GM21786 (cell line): ENCODE measurements at regions not wholly inside any gene's neighbourhood (a gene's known extent, or its start where the extent isn't known, plus 50 kb on each side); places are given as distances from the start of the nearest gene placed in this dataset.

Experiments used
- ATAC-seq: cut with Tn5 transposase; IDR thresholded peaks from one replicate; pipeline ENCODE4 v1.9.1; 2021; ENCODE audit not compliant: unreplicated experiment

GRCh38 chr1:59018860-59019259 is 235.0 kb upstream of the JUN start:
- ATAC-seq, result no peak

- ATAC-seq, result peak; percentile 94
Observed at GRCh38 chr1:59020151-59020997, 236.5 kb upstream of the JUN start.

- ATAC-seq, result no peak
Observed at GRCh38 chr1:59022199-59022598, 238.4 kb upstream of the JUN start.

- no peak for ATAC-seq
Observed at GRCh38 chr1:59022799-59023198, 239.0 kb upstream of the JUN start.

- ATAC-seq, result no peak
Observed at GRCh38 chr1:59025201-59025600, 241.4 kb upstream of the JUN start.

GRCh38 chr1:59025898-59026426 is 242.1 kb upstream of the JUN start:
- peak; percentile 87 for ATAC-seq

GRCh38 chr1:59026472-59026948 is 242.7 kb upstream of the JUN start:
- peak; percentile 25 for ATAC-seq

- no peak for ATAC-seq
Observed at GRCh38 chr1:59027177-59027576, 243.3 kb upstream of the JUN start.

GRCh38 chr1:59028048-59028447 is 244.2 kb upstream of the JUN start:
- ATAC-seq, result no peak

GRCh38 chr1:59029411-59030167 is 245.7 kb upstream of the JUN start:
- no peak for ATAC-seq

- no peak for ATAC-seq
Observed at GRCh38 chr1:59032228-59032627, 248.4 kb upstream of the JUN start.

GRCh38 chr1:59033761-59034160 is 249.9 kb upstream of the JUN start:
- no peak for ATAC-seq

GRCh38 chr1:59034925-59035324 is 251.1 kb upstream of the JUN start:
- no peak for ATAC-seq

- ATAC-seq, result no peak
Observed at GRCh38 chr1:59039551-59039950, 255.7 kb upstream of the JUN start.

GRCh38 chr1:59040486-59040885 is 256.4 kb upstream of the FGGY start:
- no peak for ATAC-seq

- ATAC-seq, result no peak
Observed at GRCh38 chr1:59041646-59042277, 255.1 kb upstream of the FGGY start.

- no peak for ATAC-seq
Observed at GRCh38 chr1:59043796-59044195, 253.1 kb upstream of the FGGY start.

- ATAC-seq, result no peak
Observed at GRCh38 chr1:59044535-59045121, 252.3 kb upstream of the FGGY start.

- no peak for ATAC-seq
Observed at GRCh38 chr1:59045137-59045536, 251.8 kb upstream of the FGGY start.

- ATAC-seq, result no peak
Observed at GRCh38 chr1:59045636-59046035, 251.3 kb upstream of the FGGY start.

- peak; percentile 2 for ATAC-seq
Observed at GRCh38 chr1:59046134-59046533, 250.8 kb upstream of the FGGY start.
